GM18907 (cell line): ENCODE measurements at regions not wholly inside any gene's neighbourhood (a gene's known extent, or its start where the extent isn't known, plus 50 kb on each side); places are given as distances from the start of the nearest gene placed in this dataset.

Source experiments
- ATAC-seq: cut with Tn5 transposase; IDR thresholded peaks from one replicate; pipeline ENCODE4 v1.9.1; 2021; ENCODE audit warnings: mild to moderate bottlenecking, moderate library complexity; ENCODE audit not compliant: unreplicated experiment

GRCh38 chr1:55612988-55613387 is 397.8 kb upstream of the USP24 start:
- ATAC-seq = no peak

GRCh38 chr1:55611123-55611522 is 396.0 kb upstream of the USP24 start:
- ATAC-seq = no peak

DNA sequence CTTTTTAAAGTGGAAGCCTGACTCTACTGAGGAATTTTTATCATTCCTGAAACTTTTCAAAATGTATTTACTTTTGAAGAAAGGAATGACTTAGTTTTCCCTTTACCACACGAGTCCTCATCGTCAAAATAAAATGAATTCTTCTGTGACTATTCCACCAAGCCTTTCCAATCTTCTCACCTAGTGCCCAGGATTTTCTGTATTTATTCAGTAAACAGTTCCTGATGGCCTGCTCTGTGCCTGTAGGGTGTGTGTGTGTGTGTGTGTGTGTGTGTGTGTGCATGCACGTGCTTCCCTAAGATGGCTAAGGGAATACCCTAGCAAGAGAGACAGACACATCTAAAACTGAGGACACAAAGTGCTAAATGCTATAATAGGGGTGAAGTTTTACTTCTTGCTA is 395.0 kb upstream of the USP24 start:
- no peak for ATAC-seq

DNA sequence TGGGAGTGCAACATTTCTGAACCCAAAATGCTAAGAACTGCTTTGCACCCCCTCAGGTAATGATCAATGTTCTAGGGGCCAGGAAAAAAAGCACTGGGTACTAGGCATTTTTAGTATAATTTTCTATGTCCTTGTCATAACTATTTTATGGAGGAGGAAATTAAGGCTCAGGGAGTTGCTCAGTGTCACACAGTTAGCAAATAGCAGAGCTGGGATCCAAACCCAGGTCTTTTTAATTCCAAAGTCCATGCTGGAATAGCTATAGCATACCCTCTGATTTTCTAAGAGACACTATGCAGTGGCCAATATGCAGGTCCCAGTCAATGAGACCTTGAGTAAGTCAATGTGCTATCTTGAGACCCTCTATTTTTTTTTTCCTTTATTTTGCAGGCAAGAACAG is 394.5 kb upstream of the USP24 start:
- no peak for ATAC-seq

GRCh38 chr1:55605155-55605554 is 390.0 kb upstream of the USP24 start:
- ATAC-seq = no peak

DNA sequence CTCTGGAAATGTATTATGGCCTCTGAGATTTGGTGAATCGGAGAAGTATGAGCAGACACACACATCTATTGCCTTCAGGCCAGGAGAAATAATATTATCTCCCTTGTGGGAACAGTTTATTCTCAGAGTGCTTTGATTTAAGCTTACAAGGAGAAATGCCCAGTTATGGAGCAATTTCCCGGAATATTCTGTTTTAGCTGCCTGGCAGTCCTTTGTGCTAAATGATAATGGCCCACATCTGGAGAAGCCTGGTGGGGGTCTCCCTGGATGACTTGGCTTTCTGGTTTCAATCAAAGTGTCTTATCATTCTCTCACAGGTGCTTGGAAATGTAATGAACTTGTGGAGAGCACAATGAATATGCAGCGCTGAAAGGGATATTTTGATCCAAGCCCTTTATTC is 389.6 kb upstream of the USP24 start:
- ATAC-seq = no peak

DNA sequence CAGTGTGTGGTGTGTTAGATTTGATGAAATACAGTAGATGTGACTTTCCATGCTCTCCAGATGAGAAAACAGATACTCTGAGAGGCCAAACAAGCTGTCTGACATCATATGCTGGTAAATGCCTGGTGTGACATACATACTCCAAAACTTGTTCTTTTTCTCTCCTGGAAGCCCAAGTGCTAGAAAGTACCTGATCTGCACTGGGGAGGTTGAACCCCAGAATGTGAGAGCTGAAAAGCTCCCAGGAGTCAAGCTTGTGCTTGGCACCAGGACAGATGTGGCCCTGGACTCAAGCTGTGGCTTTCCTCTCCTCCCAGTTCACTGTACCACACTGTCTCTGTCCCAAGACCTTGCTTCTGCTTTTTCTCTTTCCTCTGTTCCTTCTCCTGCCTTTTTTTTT is 389.0 kb upstream of the USP24 start:
- no peak for ATAC-seq

GRCh38 chr1:55600242-55600641 is 385.1 kb upstream of the USP24 start:
- no peak for ATAC-seq

DNA sequence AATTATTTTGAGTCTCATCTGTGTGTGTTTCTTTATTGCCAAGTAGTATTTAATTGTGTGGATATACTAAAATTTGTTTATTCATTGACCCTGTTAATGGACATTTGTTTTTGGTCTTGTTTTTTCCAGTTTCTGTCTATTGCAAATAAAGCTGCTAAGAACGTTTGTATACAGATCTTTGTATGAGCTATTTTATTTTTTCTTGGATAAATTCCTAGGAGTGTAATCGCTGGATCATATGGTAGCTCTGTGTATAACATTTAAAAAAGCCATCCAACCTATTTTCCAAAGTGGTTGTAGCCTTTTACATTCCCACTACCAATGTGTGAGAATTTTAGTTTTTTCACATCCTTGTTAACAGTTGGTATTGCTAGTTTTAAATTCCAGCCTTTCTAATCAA is 382.7 kb upstream of the USP24 start:
- ATAC-seq = no peak

DNA sequence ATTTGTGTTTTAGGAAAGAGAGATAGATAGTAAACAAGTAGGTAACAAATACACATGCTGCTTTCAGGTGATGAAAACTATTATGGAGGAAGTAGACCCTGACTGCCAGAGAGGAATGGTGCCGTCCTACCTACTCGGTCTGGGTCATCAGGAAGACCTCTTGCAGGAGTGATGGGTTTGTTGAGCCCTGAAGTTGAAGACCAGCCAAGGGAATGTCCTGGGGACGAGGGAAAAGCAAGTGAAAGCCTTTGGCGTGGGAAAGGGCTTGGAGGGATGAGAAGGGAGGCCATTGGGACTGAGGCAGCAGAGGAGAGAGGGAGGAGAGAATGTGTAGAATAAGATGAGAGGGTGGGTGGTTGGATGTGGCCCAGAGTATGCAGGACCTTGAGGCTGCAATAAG is 379.5 kb upstream of the USP24 start:
- no peak for ATAC-seq

GRCh38 chr1:55593298-55593697 is 378.1 kb upstream of the USP24 start:
- no peak for ATAC-seq

GRCh38 chr1:55592122-55592521 is 377.0 kb upstream of the USP24 start:
- no peak for ATAC-seq

DNA sequence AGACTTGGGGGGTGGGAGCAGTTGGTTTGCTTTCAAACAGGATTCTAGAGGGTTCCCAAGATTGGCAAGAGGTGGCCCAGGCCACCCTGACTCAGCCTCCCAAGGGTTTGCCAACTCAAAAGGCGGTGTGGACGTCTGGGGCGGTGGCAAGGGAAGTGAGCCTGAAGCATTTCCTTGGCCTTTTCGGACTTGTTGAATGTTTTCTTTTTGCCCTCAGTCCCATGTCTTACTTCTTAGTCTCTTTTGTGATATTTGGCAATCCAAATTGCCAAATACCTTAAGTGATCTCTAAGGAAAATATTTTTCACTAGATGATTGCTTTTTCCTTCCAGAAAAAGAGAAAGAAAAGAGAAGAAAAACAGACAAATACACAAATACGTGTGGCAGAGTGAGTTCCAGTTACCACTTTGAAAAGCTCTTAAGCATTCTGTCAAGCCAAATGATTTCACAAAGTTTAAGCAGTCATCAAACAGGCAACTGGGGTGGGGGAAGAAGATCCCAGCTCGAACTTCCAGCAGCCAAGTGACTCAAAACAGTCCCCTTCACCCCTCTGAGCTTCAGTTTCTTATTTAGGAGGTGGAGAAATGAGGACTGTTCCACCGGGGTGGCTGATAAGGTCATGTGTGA is 374.6 kb upstream of the USP24 start:
- no peak for ATAC-seq

- no peak for ATAC-seq
These were observed 373.1 kb upstream of the USP24 start for GRCh38 chr1:55588309-55588708.

GRCh38 chr1:55586771-55587170 is 371.6 kb upstream of the USP24 start:
- no peak for ATAC-seq

GRCh38 chr1:55585402-55585792 is 370.2 kb upstream of the USP24 start:
- no peak for ATAC-seq

GRCh38 chr1:55584526-55585401 is 369.6 kb upstream of the USP24 start:
- no peak for ATAC-seq

- no peak for ATAC-seq
These were observed 366.9 kb upstream of the USP24 start for GRCh38 chr1:55582084-55582483.

- ATAC-seq = no peak
These were observed 365.7 kb upstream of the USP24 start for GRCh38 chr1:55580845-55581332.

- no peak for ATAC-seq
These were observed 364.3 kb upstream of the USP24 start for GRCh38 chr1:55579332-55580001.

DNA sequence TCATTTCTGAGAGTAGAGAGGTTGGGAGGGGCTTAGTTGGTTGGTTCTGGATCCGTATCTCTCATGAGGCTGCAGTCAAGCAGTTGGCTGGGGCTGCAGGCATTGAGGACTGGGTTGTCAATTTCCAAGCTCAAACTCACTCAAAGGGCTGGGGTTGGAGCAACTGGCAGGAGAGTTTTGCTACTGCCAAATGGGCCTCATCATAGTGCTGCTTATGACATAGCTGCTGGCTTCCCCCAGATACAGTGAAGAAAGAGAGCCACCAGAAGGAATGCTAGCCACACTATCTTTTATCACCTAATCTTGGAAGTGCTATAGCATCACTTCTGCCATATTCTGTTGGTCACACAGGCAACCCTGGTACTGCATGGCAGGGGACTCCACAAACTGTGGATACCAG is 363.5 kb upstream of the USP24 start:
- no peak for ATAC-seq
